ENCODE measurements at regions not wholly inside any gene's neighbourhood (a gene's known extent, or its start where the extent isn't known, plus 50 kb on each side); places are given as distances from the start of the nearest gene placed in this dataset.
"Not testable (repeated sequence)": the region's sequence is repeated elsewhere in the genome, so short reads cannot be mapped to it uniquely, and the experiment has no call there.

- TF ChIP-seq, protein P1, sequence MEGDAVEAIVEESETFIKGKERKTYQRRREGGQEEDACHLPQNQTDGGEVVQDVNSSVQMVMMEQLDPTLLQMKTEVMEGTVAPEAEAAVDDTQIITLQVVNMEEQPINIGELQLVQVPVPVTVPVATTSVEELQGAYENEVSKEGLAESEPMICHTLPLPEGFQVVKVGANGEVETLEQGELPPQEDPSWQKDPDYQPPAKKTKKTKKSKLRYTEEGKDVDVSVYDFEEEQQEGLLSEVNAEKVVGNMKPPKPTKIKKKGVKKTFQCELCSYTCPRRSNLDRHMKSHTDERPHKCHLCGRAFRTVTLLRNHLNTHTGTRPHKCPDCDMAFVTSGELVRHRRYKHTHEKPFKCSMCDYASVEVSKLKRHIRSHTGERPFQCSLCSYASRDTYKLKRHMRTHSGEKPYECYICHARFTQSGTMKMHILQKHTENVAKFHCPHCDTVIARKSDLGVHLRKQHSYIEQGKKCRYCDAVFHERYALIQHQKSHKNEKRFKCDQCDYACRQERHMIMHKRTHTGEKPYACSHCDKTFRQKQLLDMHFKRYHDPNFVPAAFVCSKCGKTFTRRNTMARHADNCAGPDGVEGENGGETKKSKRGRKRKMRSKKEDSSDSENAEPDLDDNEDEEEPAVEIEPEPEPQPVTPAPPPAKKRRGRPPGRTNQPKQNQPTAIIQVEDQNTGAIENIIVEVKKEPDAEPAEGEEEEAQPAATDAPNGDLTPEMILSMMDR (IDR thresholded peaks at IDR 0.05) = not testable (repeated sequence)
- TF ChIP-seq POLR2A (IDR thresholded peaks at IDR 0.05); POLR2AphosphoS5 (IDR thresholded peaks at IDR 0.05; ENCODE audit: insufficient read depth in 1 of 2, low read depth in 1 of 2): not testable (repeated sequence)
These were observed 466.8 kb downstream of the BCKDHB start for GRCh38 chr6:80573320-80573719.
